M059J (cell line): ENCODE measurements at regions not wholly inside any gene's neighbourhood (a gene's known extent, or its start where the extent isn't known, plus 50 kb on each side); places are given as distances from the start of the nearest gene placed in this dataset.

Experiments
- DNase-seq: peaks from one replicate; pipeline ENCODE4 v3.0.0-alpha.2; 2012; ENCODE audit warnings: low read depth

DNA sequence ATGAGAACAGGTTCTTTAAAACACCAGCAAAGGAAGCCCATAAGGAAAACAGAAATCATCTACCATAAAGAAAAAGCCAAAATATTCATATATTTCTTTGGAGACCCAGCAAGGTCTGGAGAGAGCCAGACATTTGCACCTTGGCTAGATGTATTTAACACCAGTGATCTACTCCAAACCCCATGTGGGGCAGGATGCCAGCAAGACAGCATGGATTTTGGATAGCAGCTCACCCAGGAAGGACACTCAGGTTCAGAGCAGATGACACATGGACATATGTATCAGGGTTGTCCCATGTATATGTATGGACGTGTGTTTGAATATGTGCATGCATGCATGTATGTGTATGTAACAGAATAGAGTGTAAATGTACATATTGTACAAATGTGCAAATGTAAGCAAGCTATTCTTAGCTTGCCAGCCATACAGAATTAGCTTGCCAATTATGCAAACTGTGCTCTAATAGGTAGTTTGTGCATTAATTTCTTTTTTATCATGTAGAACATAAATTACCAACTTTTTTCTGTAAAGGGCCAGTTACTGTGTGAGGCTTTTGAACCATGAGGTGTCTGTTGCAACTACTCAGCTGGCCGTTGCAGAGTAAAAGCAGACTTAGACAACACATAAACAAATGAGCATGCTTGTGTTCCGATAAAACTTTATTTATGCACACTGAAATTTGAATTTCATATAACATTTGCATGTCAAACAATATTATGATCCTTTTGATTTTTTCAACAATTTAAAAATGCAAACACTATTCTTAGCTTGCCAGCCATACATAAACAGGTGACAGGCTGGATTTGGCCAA lies 73.5 kb upstream of the KAZN start:
- no peak for DNase-seq

DNA sequence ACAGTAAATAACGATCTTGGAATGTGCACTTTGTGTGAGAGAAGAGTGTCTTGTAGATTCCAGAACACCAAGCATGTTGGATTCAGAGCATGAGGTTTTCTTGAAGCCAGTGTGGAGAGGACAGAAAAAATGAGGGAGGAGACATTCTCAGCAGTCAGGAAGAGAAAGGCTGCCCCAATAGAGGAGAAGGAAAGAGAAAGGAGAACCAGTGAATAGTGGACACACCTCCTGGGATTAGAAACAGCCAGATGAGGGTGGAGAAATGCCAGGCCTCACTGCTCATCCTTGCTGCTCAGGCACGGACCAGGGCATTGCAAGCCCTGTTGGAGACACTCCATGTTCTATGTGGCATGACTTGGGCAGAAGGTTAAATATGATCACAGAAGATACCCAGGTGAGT lies 69.0 kb upstream of the KAZN start:
- DNase-seq: peak; percentile 61

DNA sequence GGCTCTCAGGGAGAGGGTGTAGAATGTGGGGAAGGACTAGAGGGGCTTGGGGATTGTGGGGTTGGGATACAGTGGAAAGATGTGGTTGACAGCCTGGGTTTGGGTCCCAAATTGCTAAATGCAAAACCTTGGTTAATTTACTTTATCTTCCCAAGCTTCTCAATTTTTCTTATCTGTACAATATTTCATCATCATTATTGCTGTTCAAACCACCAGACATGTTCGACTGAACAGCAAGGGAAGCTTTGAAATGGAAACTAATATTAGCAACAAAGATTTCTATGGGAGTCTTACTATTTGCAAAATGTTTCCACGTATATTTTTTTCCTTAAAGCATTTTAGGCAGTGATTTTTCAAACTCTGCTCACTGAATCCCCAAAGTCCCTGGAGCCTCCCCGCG lies 67.0 kb upstream of the KAZN start:
- DNase-seq: no peak

DNA sequence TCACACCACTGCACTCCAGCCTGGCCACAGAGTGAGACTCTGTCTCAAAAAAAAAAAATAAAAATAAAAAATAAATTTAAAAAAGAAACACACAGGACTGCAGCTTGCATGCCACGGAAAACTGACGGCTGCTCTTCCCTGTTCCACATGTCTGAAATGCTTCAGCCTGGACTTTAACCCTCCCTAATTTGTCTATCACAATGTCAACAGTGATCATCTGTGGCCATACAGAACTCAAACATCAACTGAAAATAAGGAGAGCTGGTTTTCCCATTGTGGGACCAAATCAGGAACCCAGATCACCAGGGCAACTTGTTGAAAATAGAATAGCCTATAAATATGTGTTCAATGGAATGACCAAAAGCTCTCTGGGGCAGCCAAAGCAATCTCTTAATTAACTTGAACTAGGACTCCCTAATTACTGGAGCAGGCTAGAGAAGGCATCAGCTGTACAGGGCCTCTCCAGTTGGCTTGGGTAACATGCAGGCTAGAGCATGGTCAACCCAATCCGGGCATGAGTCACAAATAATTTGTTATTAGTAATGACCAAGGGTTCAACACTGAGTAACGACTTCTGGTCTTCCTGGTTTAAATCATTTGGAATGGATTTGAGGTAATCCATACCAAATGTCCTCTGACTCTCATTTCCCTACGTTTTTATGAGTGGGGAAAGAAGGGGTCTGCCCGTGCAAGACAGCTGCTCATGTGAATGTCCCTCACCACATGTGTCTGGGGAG lies 62.7 kb upstream of the KAZN start:
- DNase-seq: no peak

DNA sequence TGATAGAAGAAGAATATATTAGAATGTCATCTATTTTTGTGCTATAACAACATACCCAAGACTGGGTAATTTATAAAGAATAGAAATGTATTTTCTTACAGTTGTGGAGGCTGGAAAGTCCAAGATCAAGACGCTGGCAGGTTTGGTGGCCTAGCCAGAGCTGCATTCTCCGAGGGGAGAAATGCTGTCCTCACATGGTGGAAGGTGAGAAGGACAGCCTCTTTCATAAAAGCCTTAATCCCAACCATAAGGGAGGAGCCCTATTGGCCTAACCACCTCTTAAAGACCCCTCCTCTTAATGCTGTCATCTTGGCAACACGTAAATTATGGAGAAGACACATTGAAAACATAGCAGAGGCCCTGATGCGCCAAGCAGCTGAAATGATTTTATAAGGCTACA lies 60.1 kb upstream of the KAZN start:
- DNase-seq: peak; percentile 35

DNA sequence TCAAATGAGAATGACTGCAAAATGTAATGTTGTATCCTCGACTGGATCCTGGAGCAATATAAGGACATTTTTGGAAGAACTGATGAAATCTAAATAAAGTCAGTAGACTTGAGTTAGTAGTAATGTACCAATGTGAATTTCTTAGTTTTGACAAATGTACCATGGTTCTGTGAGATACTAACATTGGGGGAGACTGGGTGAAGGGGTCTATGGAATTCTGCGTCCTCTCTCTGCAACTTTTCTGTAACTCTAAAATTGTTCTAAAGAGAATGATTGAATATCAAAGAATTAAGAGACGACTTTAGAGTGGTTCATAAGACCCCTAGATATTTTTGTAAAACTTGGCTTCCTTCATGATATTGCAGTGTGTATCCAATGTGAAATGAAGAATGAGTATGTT lies 59.2 kb upstream of the KAZN start:
- no peak for DNase-seq

DNA sequence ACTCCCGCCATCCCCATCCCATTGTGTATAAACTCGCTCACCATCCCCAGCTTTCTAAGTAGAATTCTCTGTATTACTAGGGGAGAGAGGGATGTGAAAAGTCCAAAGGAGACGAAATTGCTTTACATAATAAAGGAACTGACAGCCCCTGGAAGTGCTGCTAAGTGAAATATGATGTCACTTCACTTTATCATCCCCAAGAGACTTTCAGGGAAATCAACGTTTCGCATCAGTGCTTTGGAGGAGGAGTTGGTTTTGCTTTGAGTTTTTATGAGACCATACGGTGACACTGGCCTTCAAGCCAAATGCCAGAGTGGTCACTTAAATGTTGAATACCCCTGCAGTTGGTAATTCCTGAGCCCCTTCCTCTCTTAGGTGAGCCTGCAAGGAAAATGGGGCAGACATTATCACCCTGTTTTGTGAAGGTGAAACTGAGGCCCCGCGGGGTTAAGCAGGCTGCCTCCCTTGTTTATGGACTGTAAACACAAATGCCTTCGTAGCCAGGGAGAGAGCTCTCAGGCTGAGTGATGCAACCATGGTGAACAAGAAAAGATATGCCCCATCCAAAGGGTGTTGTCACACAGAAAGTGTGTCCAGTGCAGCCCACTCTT lies 58.4 kb upstream of the KAZN start:
- no peak for DNase-seq

DNA sequence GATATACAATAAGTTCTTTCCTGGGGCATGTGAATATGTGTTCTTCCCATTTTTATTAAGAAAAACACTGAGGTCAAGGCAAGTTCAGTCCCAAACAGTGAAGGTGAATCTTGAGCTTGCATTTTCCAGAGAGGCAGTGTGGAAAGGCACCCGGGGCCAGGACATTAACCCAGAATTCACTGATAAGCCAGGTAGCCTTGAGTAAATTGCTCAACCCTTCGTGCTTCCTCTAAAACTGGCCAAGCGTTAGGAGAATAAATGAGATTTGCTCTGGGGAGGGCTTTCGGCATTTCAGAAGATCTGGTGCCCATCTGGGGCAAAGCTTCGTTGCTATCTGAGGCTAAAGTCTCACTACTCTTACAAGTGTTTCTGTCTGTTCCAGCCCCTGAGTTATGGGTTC lies 57.1 kb upstream of the KAZN start:
- no peak for DNase-seq

DNA sequence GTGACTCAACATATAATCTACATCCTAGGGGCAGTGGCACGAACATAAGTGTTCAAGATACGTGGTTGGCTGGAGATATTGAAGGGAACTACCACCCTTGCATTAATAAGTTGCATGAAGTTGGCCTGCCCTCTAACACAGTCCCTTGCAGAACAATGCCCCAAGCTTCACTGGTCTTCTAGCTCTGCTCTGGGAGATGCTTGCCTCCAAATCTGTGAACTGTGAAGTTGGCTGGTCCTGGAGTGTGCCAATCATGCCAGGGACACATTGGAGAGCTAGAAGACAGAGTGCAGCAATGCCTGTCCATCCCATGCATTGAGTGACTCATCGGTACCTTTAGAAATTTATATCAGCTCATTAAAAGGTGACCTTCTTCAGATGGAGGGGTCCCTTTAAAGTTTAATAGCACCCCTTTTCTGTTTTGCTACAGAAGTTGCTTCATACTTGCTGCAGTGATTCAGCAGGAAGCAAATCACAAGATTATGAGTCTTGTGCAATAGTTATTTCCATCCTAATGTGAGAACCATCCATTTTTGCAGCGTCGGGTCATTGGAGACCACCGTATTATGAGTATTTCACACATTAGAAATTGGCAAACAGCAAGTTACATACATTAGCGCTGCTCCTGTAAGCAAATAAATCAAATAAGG lies 55.2 kb upstream of the KAZN start:
- peak; percentile 49 for DNase-seq

DNA sequence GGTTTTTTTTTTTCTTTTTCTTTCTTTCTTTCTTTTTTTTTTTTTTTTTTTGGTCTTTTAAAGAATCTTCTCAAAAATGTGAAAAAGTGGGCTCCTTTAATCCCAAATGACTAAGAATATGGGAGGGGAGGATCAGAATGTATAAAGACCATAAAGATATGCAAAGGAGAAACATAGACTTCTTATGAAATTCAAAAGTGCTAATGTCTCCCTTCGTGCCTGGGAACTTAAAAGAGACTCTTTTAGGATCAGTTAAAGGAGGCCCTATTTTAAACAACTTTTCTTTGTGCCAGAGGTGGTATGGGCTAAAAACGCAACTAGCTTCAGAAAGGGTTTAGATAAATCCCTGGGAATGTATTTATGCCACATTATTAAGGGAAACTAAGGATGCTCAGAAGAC lies 54.2 kb upstream of the KAZN start:
- DNase-seq: no peak

DNA sequence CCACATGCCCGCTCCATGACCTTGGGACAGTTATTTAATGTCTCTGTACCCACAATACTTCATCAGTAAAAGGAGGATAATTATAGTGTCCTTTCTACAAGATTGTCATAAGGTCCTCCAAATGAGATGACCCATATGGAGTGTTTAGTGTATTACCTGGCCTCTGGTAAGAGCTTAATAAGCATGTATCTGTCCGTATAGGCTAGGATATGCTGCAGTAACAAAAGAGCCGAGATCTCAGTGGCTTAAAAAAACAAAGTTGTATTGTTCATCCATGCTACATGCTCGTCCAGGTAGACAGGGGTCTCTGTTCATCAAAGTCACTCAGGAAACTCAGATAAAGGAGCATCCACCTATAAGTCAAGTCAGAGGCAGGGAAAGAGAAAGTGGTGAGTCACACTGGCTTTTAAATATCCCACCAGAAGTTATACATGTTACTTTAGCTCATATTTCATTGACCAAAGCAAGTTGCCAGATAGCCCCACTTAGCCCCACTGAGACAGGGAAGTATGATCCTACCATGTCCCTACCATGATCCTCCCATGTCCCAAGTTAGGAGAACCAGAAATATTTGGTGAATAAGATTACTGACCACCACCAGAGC lies 53.0 kb upstream of the KAZN start:
- no peak for DNase-seq

DNA sequence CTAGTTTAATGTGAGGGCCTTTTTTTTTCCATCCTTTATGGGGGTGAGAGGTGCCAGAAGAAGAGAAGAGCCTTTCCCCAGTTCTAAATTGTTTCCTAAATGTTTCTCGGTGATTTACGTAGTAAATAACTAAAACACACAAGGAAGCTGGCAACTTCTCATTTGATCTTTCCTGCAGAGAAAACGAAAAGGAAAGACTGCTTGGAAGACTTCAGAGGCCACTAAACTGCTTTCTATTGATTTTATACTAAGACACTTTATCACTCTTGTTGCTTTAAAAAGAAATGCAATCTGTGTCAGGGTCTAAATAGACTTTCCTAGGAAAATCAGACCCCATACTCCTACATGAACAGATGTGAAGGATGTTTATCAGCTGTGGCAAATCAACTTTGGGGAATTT lies 52.1 kb upstream of the KAZN start:
- no peak for DNase-seq
